NCI-H2081 (cell line): ENCODE measurements at regions not wholly inside any gene's neighbourhood (a gene's known extent, or its start where the extent isn't known, plus 50 kb on each side); places are given as distances from the start of the nearest gene placed in this dataset.

Source experiments
- DNase-seq, 2 experiments: peaks; one replicate each; lab custom pipeline; 2025; lab: John Stamatoyannopoulos, UW

DNA sequence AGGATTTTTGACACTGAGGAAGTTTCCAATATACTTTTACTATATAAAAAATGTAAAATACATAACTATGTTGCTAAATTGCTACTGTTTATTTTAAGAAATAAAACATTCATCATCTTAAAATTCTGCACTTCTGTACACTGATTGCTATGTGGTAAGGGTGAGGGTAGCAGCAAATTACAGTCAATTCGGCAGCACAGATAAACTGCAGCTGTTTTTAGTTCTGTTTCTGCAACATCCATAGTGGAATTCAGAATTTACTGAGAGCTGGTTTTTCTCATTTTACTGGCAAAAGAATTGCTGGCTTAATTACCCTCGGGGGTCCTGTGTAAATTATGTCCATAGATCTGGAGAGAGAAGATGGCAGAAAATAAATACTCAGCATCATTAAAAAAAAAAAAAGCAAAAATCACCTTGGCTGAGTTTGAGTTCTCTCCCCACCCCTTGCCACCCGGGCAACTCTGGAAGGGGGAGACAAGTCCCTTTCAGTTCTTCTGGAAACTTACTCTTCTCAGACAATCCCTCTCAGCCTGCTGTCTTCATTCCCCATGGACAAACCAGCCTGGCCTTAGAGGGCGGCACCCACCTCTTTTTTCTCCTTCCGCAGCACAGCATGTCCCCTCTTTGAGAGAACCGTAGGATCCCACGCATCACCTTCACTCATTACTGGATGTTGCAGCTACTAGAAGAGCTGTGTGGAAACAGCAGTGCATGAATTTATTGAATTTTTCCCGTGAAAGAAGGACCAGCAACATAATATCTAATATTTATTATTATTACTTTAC, 501.1 kb upstream of the CELF2 start:
- no peak for DNase-seq

GRCh38 chr10:10517866-10518265, 499.8 kb upstream of the CELF2 start:
- no peak for DNase-seq

DNA sequence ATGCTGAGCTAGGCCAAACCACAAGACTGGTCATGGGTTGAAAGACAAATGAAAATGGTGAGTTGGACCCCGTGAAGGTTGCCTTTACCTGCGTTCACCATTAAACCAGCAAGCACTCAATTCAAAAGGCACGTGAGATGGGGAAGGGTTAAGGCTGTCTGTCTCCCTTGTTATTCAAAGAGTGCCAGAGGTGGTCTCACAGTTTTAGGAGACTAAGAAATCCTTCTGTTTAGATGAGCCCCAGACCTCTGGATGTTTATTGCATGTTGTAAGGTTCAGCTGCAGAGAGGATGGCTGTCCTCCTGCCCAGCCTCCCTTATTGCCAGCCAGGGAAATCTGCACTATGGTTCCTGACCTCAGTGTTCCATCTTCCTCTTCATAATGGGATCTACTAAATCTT, 498.0 kb upstream of the CELF2 start:
- DNase-seq = no peak

- DNase-seq = peak; percentile 58 to 79
These were observed 496.9 kb upstream of the CELF2 start for GRCh38 chr10:10520491-10521385.

DNA sequence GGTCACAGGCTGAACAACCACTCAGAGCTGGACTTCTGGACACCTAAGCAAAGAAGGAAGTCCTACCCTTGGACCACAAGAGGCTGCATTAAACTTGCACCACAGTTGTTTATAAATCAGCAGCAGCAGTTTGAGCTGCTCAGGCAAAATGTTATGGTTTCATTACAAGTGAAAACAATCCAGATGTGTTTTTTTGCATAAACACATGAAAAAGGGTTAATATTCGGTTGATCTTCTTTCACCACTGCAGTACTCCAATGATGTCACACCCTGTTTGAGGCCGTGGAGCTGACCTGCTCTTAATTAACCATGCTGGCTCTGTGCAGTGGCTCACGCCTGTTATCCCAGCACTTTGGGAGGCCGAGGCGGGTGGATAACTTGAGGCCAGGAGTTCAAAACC, 490.8 kb upstream of the CELF2 start:
- no peak for DNase-seq

GRCh38 chr10:10527861-10528562, 489.7 kb upstream of the CELF2 start:
- DNase-seq = no peak

DNA sequence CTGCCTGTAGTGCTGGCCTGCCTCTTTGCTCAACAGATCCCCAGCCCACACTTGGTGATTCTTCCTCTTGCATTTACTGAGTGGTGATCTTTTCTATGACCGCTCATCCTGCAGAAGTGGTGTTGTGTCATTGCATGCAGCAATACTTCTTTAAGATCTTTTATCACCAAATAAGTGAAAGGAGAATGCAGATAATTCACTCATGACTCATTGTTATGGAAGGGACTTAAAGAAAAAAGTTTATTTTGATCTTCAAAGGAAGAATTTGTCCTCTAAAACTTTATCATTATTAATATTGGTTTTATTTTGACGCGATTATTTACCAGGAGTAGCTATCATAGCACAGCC, 489.1 kb upstream of the CELF2 start:
- no peak for DNase-seq

DNA sequence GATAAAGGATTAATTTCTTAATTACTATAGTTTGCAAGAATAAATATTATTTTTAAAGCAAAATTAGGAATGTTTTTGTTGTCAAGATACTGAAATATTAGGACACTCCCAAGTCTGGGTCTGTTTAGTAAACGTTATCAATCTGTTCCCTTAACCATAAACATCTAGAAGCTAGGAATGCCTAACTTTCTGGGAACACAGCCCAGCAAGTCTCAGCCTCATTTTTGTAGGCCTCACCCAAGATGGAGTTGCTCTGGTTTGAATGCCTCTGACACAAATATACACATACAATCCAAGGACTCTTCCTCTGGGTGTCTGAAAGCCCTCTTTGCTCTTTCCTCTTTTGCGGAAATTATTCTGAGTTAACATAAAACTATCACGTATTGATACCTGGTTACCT, 487.4 kb upstream of the CELF2 start:
- DNase-seq = no peak

- DNase-seq = no peak
These were observed 485.4 kb upstream of the CELF2 start for GRCh38 chr10:10532236-10532635.

- no peak for DNase-seq
These were observed 484.8 kb upstream of the CELF2 start for GRCh38 chr10:10532826-10533225.

DNA sequence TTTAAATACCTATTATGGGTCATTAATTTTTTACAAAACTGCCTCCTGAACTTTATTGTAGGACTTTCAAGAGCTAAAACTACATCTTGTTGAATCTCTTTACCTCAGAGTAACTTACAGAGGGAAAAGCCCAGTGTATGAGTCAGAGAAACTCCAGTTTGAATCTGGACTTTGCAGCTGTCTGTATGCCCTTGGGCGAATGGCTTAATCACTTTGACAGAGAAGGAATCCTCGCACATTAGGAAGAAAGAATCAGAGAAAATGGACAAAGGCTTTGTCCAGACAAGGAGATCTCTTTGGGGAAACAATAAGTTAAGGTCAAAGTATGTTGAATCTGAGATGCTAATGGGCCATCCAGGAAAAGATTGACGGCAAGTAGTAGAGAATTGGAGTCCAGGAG, 484.2 kb upstream of the CELF2 start:
- no peak for DNase-seq

DNA sequence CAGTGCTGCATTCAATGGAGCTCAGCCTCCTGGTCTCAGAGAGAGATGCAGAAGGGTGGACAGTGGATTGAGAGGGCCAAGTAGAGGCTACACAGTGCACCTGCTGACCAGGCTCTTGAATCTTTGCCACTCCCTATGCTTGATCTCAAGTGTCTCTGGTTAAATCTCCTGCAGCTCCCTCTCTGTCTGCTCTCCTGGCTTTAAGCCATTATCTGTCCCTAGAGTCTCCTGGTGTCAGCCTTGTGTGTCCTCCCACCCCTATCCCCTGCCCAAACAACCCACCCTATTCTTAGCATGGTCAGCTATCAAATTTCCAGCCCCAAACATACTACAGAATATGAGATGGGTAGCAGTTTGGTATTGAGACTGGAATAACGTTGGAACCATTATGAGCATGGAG, 479.3 kb upstream of the CELF2 start:
- no peak for DNase-seq

GRCh38 chr10:10540398-10540797, 477.3 kb upstream of the CELF2 start:
- no peak for DNase-seq

DNA sequence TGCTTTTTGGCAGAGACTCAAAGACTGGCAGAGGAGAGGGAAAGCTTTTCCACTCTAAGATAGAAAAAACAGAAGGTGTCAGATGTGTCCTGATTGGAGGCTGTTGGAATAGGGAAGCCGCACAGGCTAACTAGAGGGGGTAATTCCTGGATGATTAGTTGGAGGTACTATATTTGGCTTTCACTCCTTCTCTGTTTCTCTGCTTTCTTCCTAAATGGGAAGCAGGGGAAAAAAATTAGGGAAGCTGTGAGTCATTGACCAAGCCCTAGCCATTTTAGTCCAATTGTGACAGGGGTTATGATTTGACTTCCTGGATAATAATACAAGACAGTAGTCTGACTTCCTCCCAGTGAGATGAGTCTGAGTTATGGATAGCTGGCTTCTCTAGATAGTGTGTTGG, 475.2 kb upstream of the CELF2 start:
- DNase-seq = no peak

DNA sequence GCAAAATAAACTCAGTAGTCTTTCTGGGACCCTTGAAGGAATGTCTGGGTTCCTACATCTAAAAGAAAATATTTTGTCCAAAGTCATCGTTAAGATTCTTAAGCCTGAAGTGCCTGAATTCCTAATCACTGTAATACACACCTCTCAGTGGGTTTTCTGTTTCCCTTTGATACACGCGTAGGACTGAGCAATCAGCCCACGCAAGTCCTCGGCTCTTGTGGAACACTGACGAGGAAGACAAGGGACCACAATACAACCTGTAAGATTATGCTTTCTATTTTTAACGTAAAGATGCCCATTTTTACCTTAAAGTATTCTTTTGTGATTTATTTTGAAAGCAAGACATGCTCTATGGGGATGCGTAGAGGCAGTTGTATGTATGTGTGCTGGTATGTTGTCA, 472.8 kb upstream of the CELF2 start:
- DNase-seq = no peak

DNA sequence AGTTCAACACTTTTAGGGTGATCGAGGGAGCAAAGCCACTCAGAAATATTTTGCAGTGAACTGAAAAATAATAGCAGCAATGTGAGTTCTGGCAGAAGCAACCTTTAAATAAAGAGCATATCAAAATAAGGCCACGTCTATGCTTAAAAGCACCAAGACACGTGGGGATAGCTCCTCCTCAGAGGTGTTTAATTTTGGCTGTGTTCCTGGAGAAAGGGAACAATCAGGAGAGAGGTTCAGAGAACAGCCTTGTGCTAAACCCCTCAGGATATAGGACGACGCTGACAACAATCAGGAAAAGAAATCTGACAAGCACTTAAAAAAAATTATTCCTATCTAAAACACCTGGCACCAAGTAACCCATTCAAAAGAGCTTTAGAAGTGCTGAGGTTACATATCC, 471.9 kb upstream of the CELF2 start:
- no peak for DNase-seq

- DNase-seq = peak; percentile 39 to 61
These were observed 465.9 kb upstream of the CELF2 start for GRCh38 chr10:10551596-10552301.

GRCh38 chr10:10552948-10553347, 464.7 kb upstream of the CELF2 start:
- no peak for DNase-seq

DNA sequence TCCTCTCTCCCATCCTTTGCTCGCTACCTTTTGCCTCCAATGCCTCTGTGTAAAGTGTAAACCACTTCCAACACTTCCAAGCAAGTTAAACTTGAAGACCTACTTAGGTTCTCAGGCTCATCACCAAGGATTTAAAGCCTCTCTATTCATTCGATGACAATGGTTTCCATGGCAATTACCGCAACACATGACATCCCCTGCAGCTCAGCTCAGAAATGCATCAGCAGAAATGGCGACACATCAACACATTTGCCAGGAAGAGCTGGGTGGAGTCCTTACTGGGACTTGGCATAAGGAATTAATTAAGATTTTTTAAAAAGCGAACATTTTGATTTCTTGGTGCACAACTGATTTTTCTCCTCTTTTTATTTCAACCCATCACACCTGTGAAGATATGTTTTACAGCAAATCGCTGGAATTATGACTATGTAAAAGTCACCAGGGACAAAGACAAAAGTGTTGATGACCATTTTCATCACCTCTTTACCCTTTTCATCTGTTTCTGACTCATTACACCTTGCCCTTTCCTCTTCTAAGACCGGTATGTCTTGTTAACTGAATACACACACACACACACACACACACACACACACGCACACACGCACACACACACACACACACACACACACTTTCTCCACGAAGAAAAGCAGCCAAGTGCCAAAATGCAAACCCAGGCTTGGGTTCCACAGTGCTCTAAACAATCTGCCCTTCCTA, 453.4 kb upstream of the CELF2 start:
- no peak for DNase-seq

GRCh38 chr10:10576937-10577336, 440.7 kb upstream of the CELF2 start:
- no peak for DNase-seq

GRCh38 chr10:10579709-10580108, 438.0 kb upstream of the CELF2 start:
- no peak for DNase-seq

DNA sequence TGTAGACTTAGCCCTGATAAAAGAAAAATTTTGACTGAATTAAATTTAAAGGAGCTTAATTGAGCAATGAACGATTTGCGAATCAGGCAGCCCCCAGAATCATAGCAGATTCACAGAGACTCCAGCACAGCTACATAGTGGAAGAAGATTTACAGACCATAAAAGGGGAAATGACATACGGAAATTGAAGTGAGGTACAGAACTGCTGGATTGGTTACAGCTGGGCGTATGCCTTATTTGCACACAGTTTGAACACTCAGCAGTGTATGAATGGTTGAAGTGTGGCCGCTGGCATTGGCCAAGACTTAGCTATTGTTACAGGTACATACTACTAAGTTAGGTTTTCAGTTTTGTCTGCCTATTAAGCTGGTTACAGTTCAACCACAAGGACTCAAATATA, 433.5 kb upstream of the CELF2 start:
- DNase-seq = no peak
